PC-9 (cell line): ENCODE measurements at regions not wholly inside any gene's neighbourhood (a gene's known extent, or its start where the extent isn't known, plus 50 kb on each side); places are given as distances from the start of the nearest gene placed in this dataset.

Source experiments
- BruUV-seq: library from RNA; stranded (reverse); fragments of 400-500 nt; replicated peaks from 2 replicates; lab custom pipeline; 2021; lab: Mats Ljungman, UMichigan
- CTCF ChIA-PET: fragments of 300-600 bp; sonication (Branson Sonifier 250); formaldehyde crosslinking; loops from one replicate; lab custom pipeline; 2022; ENCODE audit warnings: antibody characterized with exemption; lab: Charles Lee
- POLR2A ChIA-PET: fragments of 300-600 bp; sonication (Branson Sonifier 250); formaldehyde crosslinking; loops from one replicate; lab custom pipeline; 2022; ENCODE audit warnings: antibody characterized with exemption; ENCODE audit not compliant: unreplicated experiment; lab: Charles Lee
- DNase-seq, 2 experiments: peaks; one replicate each; pipeline versions ENCODE4 v3.0.0 to v3.0.0-alpha.2; 2015 to 2022; ENCODE audit warnings: mixed read lengths in 1 of 2
- H2AFZ ChIP-seq: fragments of 200-600 bp; sonication (generic); 2 replicates; pipeline ENCODE4 v1.8.1; 2017; ENCODE audit warnings: antibody characterized with exemption
- H3F3A ChIP-seq: fragments of 200-600 bp; sonication (generic); 2 replicates; pipeline ENCODE4 v1.8.1; 2017; ENCODE audit warnings: antibody characterized with exemption, mild to moderate bottlenecking, low read depth; ENCODE audit not compliant: insufficient read depth
- H3K27ac ChIP-seq: fragments of 200-600 bp; sonication (generic); 2 replicates; pipeline ENCODE4 v1.6.1; 2016; ENCODE audit warnings: mixed run types
- H3K27me3 ChIP-seq: fragments of 200-600 bp; sonication (generic); 2 replicates; pipeline ENCODE4 v1.6.1; 2016; ENCODE audit warnings: low read depth, mixed run types; ENCODE audit not compliant: insufficient read depth
- H3K36me3 ChIP-seq: fragments of 200-600 bp; sonication (generic); 2 replicates; pipeline ENCODE4 v1.6.1; 2016; ENCODE audit warnings: low read depth, mixed run types
- H3K4me1 ChIP-seq: fragments of 200-600 bp; sonication (generic); replicated peaks from 2 replicates; pipeline ENCODE4 v1.6.1; 2016; ENCODE audit warnings: mixed run types; ENCODE audit not compliant: insufficient read depth
- H3K4me2 ChIP-seq: fragments of 200-600 bp; sonication (generic); 2 replicates; pipeline ENCODE4 v1.6.1; 2017; ENCODE audit warnings: mixed run types
- H3K4me3 ChIP-seq: fragments of 200-600 bp; sonication (generic); 2 replicates; pipeline ENCODE4 v1.6.1; 2016; ENCODE audit warnings: mixed run types
- H3K79me2 ChIP-seq: fragments of 200-600 bp; sonication (generic); 2 replicates; pipeline ENCODE4 v1.6.1; 2017; ENCODE audit warnings: low read depth, mixed run types
- H3K9me2 ChIP-seq: fragments of 200-600 bp; sonication (generic); 2 replicates; pipeline ENCODE4 v1.8.1; 2017; ENCODE audit warnings: mild to moderate bottlenecking; ENCODE audit not compliant: insufficient read depth
- H3K9me3 ChIP-seq: fragments of 200-600 bp; sonication (generic); 2 replicates; pipeline ENCODE4 v1.8.1; 2016; ENCODE audit warnings: low read depth; ENCODE audit not compliant: insufficient read depth
- H4K20me1 ChIP-seq: fragments of 200-600 bp; sonication (generic); 2 replicates; pipeline ENCODE4 v1.8.1; 2017; ENCODE audit not compliant: insufficient read depth
- EZH2 ChIP-seq: fragments of 200-600 bp; sonication (generic); IDR thresholded peaks from 2 replicates; pipeline ENCODE4 v1.8.0; 2017; ENCODE audit warnings: antibody characterized with exemption, low read depth
- intact Hi-C: fragments of 100-400 bp; cut with micrococcal nuclease; formaldehyde crosslinking; loops from one replicate; pipeline ENCODE4 v1.10.0; 2022; ENCODE audit not compliant: unreplicated experiment
- TF ChIP-seq, protein P1 (sequence below): fragments of 200-600 bp; sonication (generic); conservative IDR thresholded peaks from 2 replicates; pipeline ENCODE4 v1.6.1; 2017; ENCODE audit warnings: mixed run types, antibody characterized with exemption, mild to moderate bottlenecking, moderate library complexity

DNA sequence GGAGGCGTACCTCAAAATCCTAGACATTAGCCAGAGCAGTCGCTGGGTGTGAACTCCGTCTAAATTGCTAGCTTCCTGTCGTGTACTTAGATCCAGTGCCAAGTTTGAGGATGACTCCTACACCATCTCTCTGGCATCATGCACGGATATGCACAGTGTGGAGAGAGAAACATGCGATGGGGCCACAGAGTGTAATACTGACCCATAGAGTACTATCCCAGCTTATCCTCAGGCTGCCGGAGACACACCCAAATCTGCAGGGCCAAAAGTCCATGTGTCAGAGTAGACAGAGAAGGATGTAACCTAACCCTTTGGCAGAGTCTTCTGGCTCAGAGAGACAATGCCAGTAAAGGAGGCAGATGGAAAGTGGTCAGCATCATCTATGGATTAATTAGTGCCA lies 84.2 kb downstream of the ARL4C start:
- H2AFZ ChIP-seq = no peak overlapping the region
- no peaks in the 10 kb centered on the region for H3K36me3 ChIP-seq
- ChIA-PET CTCF (no interaction called here), POLR2A (no interaction called here)
- H3K79me2 ChIP-seq = no peaks in the 10 kb centered on the region
- no peak for DNase-seq
- BruUV-seq = no TSS peak
- no peak overlapping the region for H3K27ac ChIP-seq
- no peak overlapping the region for H3K4me3 ChIP-seq
- H3K9me2 ChIP-seq = no peaks in the 10 kb centered on the region
- no peaks in the 10 kb centered on the region for H4K20me1 ChIP-seq
- H3K27me3 ChIP-seq = no peaks in the 10 kb centered on the region
- H3K4me2 ChIP-seq = no peak overlapping the region
- intact Hi-C loops = no loop called here
- no peaks in the 10 kb centered on the region for H3K4me1 ChIP-seq
- TF ChIP-seq, protein P1, sequence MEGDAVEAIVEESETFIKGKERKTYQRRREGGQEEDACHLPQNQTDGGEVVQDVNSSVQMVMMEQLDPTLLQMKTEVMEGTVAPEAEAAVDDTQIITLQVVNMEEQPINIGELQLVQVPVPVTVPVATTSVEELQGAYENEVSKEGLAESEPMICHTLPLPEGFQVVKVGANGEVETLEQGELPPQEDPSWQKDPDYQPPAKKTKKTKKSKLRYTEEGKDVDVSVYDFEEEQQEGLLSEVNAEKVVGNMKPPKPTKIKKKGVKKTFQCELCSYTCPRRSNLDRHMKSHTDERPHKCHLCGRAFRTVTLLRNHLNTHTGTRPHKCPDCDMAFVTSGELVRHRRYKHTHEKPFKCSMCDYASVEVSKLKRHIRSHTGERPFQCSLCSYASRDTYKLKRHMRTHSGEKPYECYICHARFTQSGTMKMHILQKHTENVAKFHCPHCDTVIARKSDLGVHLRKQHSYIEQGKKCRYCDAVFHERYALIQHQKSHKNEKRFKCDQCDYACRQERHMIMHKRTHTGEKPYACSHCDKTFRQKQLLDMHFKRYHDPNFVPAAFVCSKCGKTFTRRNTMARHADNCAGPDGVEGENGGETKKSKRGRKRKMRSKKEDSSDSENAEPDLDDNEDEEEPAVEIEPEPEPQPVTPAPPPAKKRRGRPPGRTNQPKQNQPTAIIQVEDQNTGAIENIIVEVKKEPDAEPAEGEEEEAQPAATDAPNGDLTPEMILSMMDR = no peak
- no peak for TF ChIP-seq EZH2
- no peaks in the 10 kb centered on the region for H3F3A ChIP-seq
- H3K9me3 ChIP-seq = no peaks in the 10 kb centered on the region

DNA sequence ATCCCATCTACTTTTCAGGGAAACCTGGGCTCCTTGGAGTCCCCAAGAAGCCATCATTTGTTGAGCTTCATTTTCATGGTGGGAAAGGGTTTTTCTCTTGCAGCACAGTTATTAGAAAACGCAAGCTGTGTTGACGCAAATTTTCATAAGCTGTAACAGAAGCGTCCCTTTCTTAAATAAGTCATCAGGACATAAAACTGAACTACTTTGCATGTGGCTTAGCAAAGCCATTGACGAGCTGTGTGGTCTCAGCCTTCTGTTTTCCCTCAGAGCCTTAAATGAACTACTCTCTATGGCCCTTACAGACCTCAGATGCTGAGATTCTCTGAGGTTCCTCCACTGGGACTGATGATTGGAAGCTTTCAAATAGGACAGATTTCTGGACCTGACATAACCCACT lies 85.1 kb downstream of the ARL4C start:
- CTCF ChIA-PET = interaction anchor here (0.6 kb wide), 1 partner anchor 115 kb away, joined by 3 read pairs; no protein-coding TSS in a partner anchor
- TF ChIP-seq, protein P1 = no peak
- no peak for TF ChIP-seq EZH2
- Histone ChIP-seq H3K4me1 (no peaks in the 10 kb centered on the region), H3K79me2 (no peaks in the 10 kb centered on the region), H3K27me3 (no peaks in the 10 kb centered on the region), H3K4me2 (no peak overlapping the region), H3K36me3 (no peaks in the 10 kb centered on the region), H3K9me2 (no peaks in the 10 kb centered on the region), H3K27ac (no peak overlapping the region), H2AFZ (no peak overlapping the region), H3F3A (no peaks in the 10 kb centered on the region), H3K4me3 (no peak overlapping the region), H3K9me3 (no peaks in the 10 kb centered on the region), H4K20me1 (no peaks in the 10 kb centered on the region)
- intact Hi-C loops = no loop called here
- POLR2A ChIA-PET = interaction anchor here (0.6 kb wide), 1 partner anchor 40 kb away, joined by 9 read pairs; no protein-coding TSS in a partner anchor
- DNase-seq = no peak
- no TSS peak for BruUV-seq

DNA sequence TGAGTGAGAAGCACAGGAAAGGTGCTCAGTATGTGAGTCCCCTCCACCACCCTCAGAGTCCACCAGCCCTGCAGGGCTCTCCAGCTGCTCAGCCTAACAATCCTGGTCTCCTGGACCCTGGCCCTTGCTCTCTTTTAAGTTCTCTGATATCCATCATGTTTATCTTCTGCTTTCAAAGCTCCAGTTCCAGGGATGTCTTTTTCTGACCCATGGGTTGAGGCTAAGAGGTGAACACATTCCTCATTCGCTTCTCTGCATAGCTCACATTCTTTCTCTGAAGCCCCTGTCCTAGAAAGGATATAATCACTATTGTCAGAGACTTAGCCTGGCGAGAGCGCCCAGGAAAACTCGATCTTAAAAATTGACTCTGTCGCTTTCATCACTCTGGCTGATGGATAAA lies 86.4 kb downstream of the ARL4C start:
- no peak overlapping the region for H2AFZ ChIP-seq
- no peaks in the 10 kb centered on the region for H3K9me3 ChIP-seq
- H3K36me3 ChIP-seq = no peaks in the 10 kb centered on the region
- H3F3A ChIP-seq = no peaks in the 10 kb centered on the region
- H3K79me2 ChIP-seq = no peaks in the 10 kb centered on the region
- H3K9me2 ChIP-seq = no peaks in the 10 kb centered on the region
- no peaks in the 10 kb centered on the region for H4K20me1 ChIP-seq
- ChIA-PET CTCF (no interaction called here), POLR2A (no interaction called here)
- no peak overlapping the region for H3K4me2 ChIP-seq
- H3K27ac ChIP-seq = no peak overlapping the region
- intact Hi-C loops = no loop called here
- no peak overlapping the region for H3K4me3 ChIP-seq
- no TSS peak for BruUV-seq
- H3K27me3 ChIP-seq = no peaks in the 10 kb centered on the region
- no peaks in the 10 kb centered on the region for H3K4me1 ChIP-seq
- no peak for TF ChIP-seq EZH2
- TF ChIP-seq, protein P1 = no peak
- DNase-seq = no peak
